ENCODE measurements at regions not wholly inside any gene's neighbourhood (a gene's known extent, or its start where the extent isn't known, plus 50 kb on each side); places are given as distances from the start of the nearest gene placed in this dataset.

- TF ChIP-seq POLR2AphosphoS5 (IDR thresholded peaks at IDR 0.05; ENCODE audit: low read depth, low read length) = no peak
- no peak for TF ChIP-seq POLR2A (IDR thresholded peaks at IDR 0.05; ENCODE audit: low read depth, low read length)
Observed at GRCh38 chr3:72408983-72409779, 439.1 kb downstream of the SHQ1 start.
